Endothelial cell of umbilical vein (primary cell): ENCODE measurements at regions not wholly inside any gene's neighbourhood (a gene's known extent, or its start where the extent isn't known, plus 50 kb on each side); places are given as distances from the start of the nearest gene placed in this dataset.

ENCODE experiments used
- BruUV-seq: library from RNA; stranded (reverse); fragments of 400-500 nt; replicated peaks from 2 replicates; lab custom pipeline; 2021; lab: Mats Ljungman, UMichigan
- CTCF ChIA-PET: fragments of 300-600, 350-600 bp; sonication (Branson Sonifier 250); formaldehyde crosslinking; loops from one replicate; lab custom pipeline; 2021; ENCODE audit warnings: antibody characterized with exemption, inconsistent platforms; lab: Charles Lee
- POLR2A ChIA-PET: fragments of 300-600, 350-600 bp; sonication (Branson Sonifier 250); formaldehyde crosslinking; loops from one replicate; lab custom pipeline; 2021; ENCODE audit warnings: antibody characterized with exemption, inconsistent platforms; lab: Charles Lee
- DNase-seq: peaks from one replicate; pipeline ENCODE4 v3.0.0-alpha.2; 2011; ENCODE audit warnings: low read depth, low spot score
- FAIRE-seq: peaks from 2 replicates; lab custom pipeline; 2011; peaks lifted over from hg19 to GRCh38; lab: Jason Lieb, UNC
- H2AFZ ChIP-seq: 2 replicates; pipeline ENCODE4 v1.6.0; 2012; ENCODE audit warnings: low read depth, low read length, control low read depth, inconsistent platforms
- H3K27ac ChIP-seq: 2 replicates; pipeline ENCODE4 v1.5.1; 2011; ENCODE audit warnings: low read depth, mild to moderate bottlenecking, control low read depth, low read length, moderate library complexity; ENCODE audit not compliant: insufficient read depth
- H3K27me3 ChIP-seq, 2 experiments: 2 replicates each; pipeline versions ENCODE4 v1.6.0 to v1.6.1; 2011; ENCODE audit warnings: low read length in 2 of 2, mixed read lengths in 1 of 2; ENCODE audit not compliant: control insufficient read depth in 2 of 2, insufficient read depth in 2 of 2
- H3K36me3 ChIP-seq, 2 experiments: 2 replicates in 1 of 2; 3 replicates in 1 of 2; pipeline ENCODE4 v1.5.1; 2011; ENCODE audit warnings: low read length in 2 of 2, mild to moderate bottlenecking in 1 of 2, moderate library complexity in 1 of 2; ENCODE audit not compliant: control insufficient read depth in 2 of 2, insufficient read depth in 2 of 2; ENCODE audit errors: extremely low read depth in 1 of 2
- H3K4me1 ChIP-seq: 3 replicates; pipeline ENCODE4 v1.5.1; 2011; ENCODE audit warnings: mild to moderate bottlenecking, low read length; ENCODE audit not compliant: control insufficient read depth, insufficient read depth; ENCODE audit errors: extremely low read depth
- H3K4me2 ChIP-seq: 2 replicates; pipeline ENCODE4 v1.6.1; 2011; ENCODE audit warnings: low read length, control low read depth, mixed read lengths; ENCODE audit not compliant: insufficient read depth
- H3K4me3 ChIP-seq, 3 experiments: fragments of 200-600 bp in 1 of 3; sonication (generic), shearing (Covaris generic) in 1 of 3; replicated peaks in 1 of 3; 2 replicates each; pipeline ENCODE4 v1.5.1; 2011 to 2016; ENCODE audit warnings: control low read depth in 3 of 3, low read length in 3 of 3, mild to moderate bottlenecking in 2 of 3, inconsistent platforms in 1 of 3, low read depth in 1 of 3, moderate library complexity in 1 of 3; ENCODE audit not compliant: insufficient read depth in 1 of 3
- H3K79me2 ChIP-seq: 2 replicates; pipeline ENCODE4 v1.6.0; 2012; ENCODE audit warnings: low read length, inconsistent platforms; ENCODE audit not compliant: control insufficient read depth, insufficient read depth
- H3K9ac ChIP-seq: replicated peaks from 2 replicates; pipeline ENCODE3; 2011; ENCODE audit warnings: low read length, control low read depth; ENCODE audit not compliant: insufficient read depth; ENCODE audit errors: extremely low read depth
- H3K9me1 ChIP-seq: replicated peaks from 3 replicates; pipeline ENCODE4 v1.6.0; 2011; ENCODE audit warnings: mild to moderate bottlenecking, low read length; ENCODE audit not compliant: control insufficient read depth, insufficient read depth; ENCODE audit errors: extremely low read depth
- H3K9me3 ChIP-seq: replicated peaks from 2 replicates; pipeline ENCODE4 v1.5.1; 2012; ENCODE audit warnings: low read length, inconsistent platforms; ENCODE audit not compliant: control insufficient read depth, insufficient read depth
- H4K20me1 ChIP-seq: replicated peaks from 2 replicates; pipeline ENCODE3; 2011; ENCODE audit warnings: mild to moderate bottlenecking, low read length; ENCODE audit not compliant: control insufficient read depth, insufficient read depth; ENCODE audit errors: extremely low read depth
- CTCF ChIP-seq, 2 donors: IDR thresholded peaks; 1 replicate in 1 of 2; 2 replicates in 1 of 2; pipeline ENCODE4 v1.5.1; 2011; ENCODE audit warnings: low read length in 2 of 2, mild to moderate bottlenecking in 2 of 2, moderate library complexity in 2 of 2, control low read depth in 1 of 2, inconsistent platforms in 1 of 2, low read depth in 1 of 2; ENCODE audit not compliant: insufficient read depth in 1 of 2; ENCODE audit errors: extremely low read depth in 1 of 2
- EZH2 ChIP-seq: IDR thresholded peaks from 2 replicates; pipeline ENCODE4 v1.6.1; 2012; ENCODE audit warnings: borderline replicate concordance, low read depth, mild to moderate bottlenecking, moderate library complexity, low read length, inconsistent platforms; ENCODE audit not compliant: severe bottlenecking
- FOS ChIP-seq: IDR thresholded peaks from 2 replicates; pipeline ENCODE4 v1.6.1; 2011; ENCODE audit warnings: mild to moderate bottlenecking, low read length, moderate library complexity, borderline replicate concordance; ENCODE audit not compliant: insufficient read depth
- GATA2 ChIP-seq: IDR thresholded peaks from 2 replicates; pipeline ENCODE4 v1.7.0; 2011; ENCODE audit warnings: low read depth, mild to moderate bottlenecking, moderate library complexity, mixed read lengths, low read length; ENCODE audit not compliant: insufficient read length, insufficient read depth
- JUN ChIP-seq: IDR thresholded peaks from 2 replicates; pipeline ENCODE4 v1.6.1; 2011; ENCODE audit warnings: borderline replicate concordance, low read depth; ENCODE audit not compliant: insufficient read length, insufficient read depth
- MAX ChIP-seq: IDR thresholded peaks from 2 replicates; pipeline ENCODE4 v1.6.1; 2011; ENCODE audit not compliant: insufficient read depth, insufficient read length
- MYC ChIP-seq: IDR thresholded peaks from one replicate; pipeline ENCODE4 v1.6.1; 2011; ENCODE audit warnings: mild to moderate bottlenecking, low read depth, low read length
- POLR2A ChIP-seq: IDR thresholded peaks from 2 replicates; pipeline ENCODE4 v1.6.1; 2012; ENCODE audit warnings: low read depth, mild to moderate bottlenecking, control low read depth, low read length
- POLR2AphosphoS5 ChIP-seq: IDR thresholded peaks from 2 replicates; pipeline ENCODE4 v1.6.1; 2012; ENCODE audit warnings: low read depth, mild to moderate bottlenecking, control low read depth, low read length, moderate library complexity; ENCODE audit not compliant: insufficient read depth
- dilution Hi-C: fragments of 300-500 bp; cut with MboI; formaldehyde crosslinking; loops from one replicate; pipeline ENCODE4 v1.15.0; 2019; ENCODE audit warnings: low sequenced_read_pairs; ENCODE audit not compliant: extremely low pct_ligation_motif_present
- intact Hi-C: fragments of 100-400 bp; cut with micrococcal nuclease; formaldehyde crosslinking; loops from one replicate; pipeline ENCODE4 v1.10.0; 2022

GRCh38 chr13:99124794-99125316 is 75.8 kb upstream of the UBAC2 start:
- peaks cover 10% of the 10 kb centered on the region for H3K4me1 ChIP-seq
- H3K36me3 ChIP-seq = no peaks in the 10 kb centered on the region
- no peaks in the 10 kb centered on the region for H3K79me2 ChIP-seq
- H2AFZ ChIP-seq = peak overlapping the region; percentile 60
- no peaks in the 10 kb centered on the region for H3K9me1 ChIP-seq
- intact Hi-C loops = loop anchor here (2.0 kb wide), 1 partner anchor 38 kb away; no protein-coding TSS in a partner anchor
- DNase-seq (peak; percentile 86), FAIRE-seq (peak; percentile 96)
- peaks cover 2 to 3% of the 10 kb centered on the region in 2 experiments for H3K27me3 ChIP-seq
- peak overlapping the region; percentile 86 for H3K4me2 ChIP-seq
- H3K9ac ChIP-seq = peak overlapping the region; percentile 68
- TF ChIP-seq POLR2AphosphoS5 (peak; percentile 18), MYC (no peak), JUN (peak; percentile 87), FOS (peak; percentile 84)
- BruUV-seq = no TSS peak
- POLR2A ChIA-PET = interaction anchor here (0.6 to 0.7 kb wide), 2 partner anchors 13 to 20 kb away, joined by 5 to 7 read pairs; no protein-coding TSS in a partner anchor
- CTCF ChIA-PET = interaction anchor here (0.7 to 1.1 kb wide), 3 partner anchors 9 to 75 kb away, joined by 3 to 4 read pairs (median 3); no protein-coding TSS in a partner anchor
- H3K9me3 ChIP-seq = no peaks in the 10 kb centered on the region
- H4K20me1 ChIP-seq = no peaks in the 10 kb centered on the region
- peak overlapping the region in 1 of 3 experiments; percentile 14 for H3K4me3 ChIP-seq
- dilution Hi-C loops = no loop called here
- peak overlapping the region; percentile 72 for H3K27ac ChIP-seq

DNA sequence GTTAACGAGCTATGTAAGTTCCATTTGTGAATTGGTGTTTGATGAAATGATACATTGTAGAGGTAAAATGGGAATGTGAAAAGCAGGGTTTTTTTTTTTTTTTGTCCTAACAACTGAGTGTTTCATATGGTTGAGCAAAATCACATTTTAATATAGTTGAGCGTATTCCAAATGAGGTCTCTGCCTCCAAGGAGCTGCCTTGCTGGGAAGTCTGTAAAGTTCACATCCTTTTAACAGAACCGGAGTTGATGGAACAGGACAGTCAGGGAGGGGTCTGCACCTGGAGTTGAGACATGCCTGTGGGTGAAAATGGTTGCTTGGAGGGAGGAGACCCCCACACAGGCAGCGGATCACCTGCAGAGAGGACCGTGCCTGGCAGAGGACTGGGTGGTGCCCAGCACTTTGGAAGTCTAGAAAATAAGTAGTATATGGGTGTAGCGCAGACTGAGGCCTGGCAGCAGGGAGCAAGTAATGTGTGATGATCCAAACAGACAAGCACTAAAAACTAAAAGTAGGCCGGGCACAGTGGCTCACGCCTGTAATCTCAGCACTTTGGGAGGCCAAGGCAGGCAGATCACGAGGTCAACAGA is 75.2 kb upstream of the UBAC2 start:
- dilution Hi-C loops = no loop called here
- Histone ChIP-seq H3K4me3 (no peak overlapping the region), H3K36me3 (no peaks in the 10 kb centered on the region), H4K20me1 (no peaks in the 10 kb centered on the region), H3K9me3 (no peaks in the 10 kb centered on the region), H3K27me3 (peaks cover 4 to 6% of the 10 kb centered on the region in 2 experiments), H3K9me1 (no peaks in the 10 kb centered on the region), H3K4me2 (peak overlapping the region; percentile 86), H3K4me1 (peaks cover 10% of the 10 kb centered on the region), H3K27ac (peak overlapping the region; percentile 72), H2AFZ (peak overlapping the region; percentile 60), H3K79me2 (no peaks in the 10 kb centered on the region), H3K9ac (peak overlapping the region; percentile 68)
- TF ChIP-seq GATA2 (no peak), MAX (no peak), POLR2AphosphoS5 (no peak), POLR2A (no peak), MYC (no peak), FOS (no peak), CTCF (IDR thresholded peaks at IDR 0.05; ENCODE audit: extremely low read depth in 1 of 2, insufficient read depth in 1 of 2, low read depth in 1 of 2, low read length in 2 of 2) (no peak), EZH2 (no peak), JUN (no peak)
- FAIRE-seq = peak; percentile 28
- ChIA-PET CTCF (interaction anchor here (0.7 to 1.1 kb wide), 3 partner anchors 8 to 74 kb away, joined by 3 to 4 read pairs (median 3); no protein-coding TSS in a partner anchor), POLR2A (interaction anchor here (0.6 to 0.7 kb wide), 2 partner anchors 14 to 19 kb away, joined by 5 to 7 read pairs; no protein-coding TSS in a partner anchor)
- DNase-seq = no peak
- intact Hi-C loops = loop anchor here (2.0 kb wide), 1 partner anchor 39 kb away; no protein-coding TSS in a partner anchor
- no TSS peak for BruUV-seq
